H1 (cell line): ENCODE measurements at regions not wholly inside any gene's neighbourhood (a gene's known extent, or its start where the extent isn't known, plus 50 kb on each side); places are given as distances from the start of the nearest gene placed in this dataset.

ENCODE experiments used
- CTCF ChIA-PET: fragments of 300-600 bp; sonication (Branson Sonifier 250); formaldehyde crosslinking; loops from one replicate; lab custom pipeline; 2021; ENCODE audit not compliant: partially characterized antibody; lab: Charles Lee
- POLR2A ChIA-PET: fragments of 300-600 bp; sonication (Branson Sonifier 250); formaldehyde crosslinking; loops from one replicate; lab custom pipeline; 2021; ENCODE audit warnings: inconsistent platforms; ENCODE audit not compliant: partially characterized antibody; lab: Charles Lee
- DNase-seq, 2 experiments: peaks; one replicate each; pipeline versions ENCODE4 v3.0.0 to v3.0.0-alpha.2; 2010 to 2022; ENCODE audit warnings: low spot score in 2 of 2, low read depth in 1 of 2, mixed read lengths in 1 of 2
- FAIRE-seq: peaks from 2 replicates; lab custom pipeline; 2011; peaks lifted over from hg19 to GRCh38; lab: Jason Lieb, UNC
- H2AFZ ChIP-seq: 2 replicates; pipeline ENCODE4 v1.8.1; 2012; ENCODE audit warnings: low read length, inconsistent platforms
- H2AK5ac ChIP-seq: 2 replicates; pipeline ENCODE4 v1.6.1; 2013; ENCODE audit warnings: low read depth, low read length
- H2BK120ac ChIP-seq: replicated peaks from 2 replicates; pipeline ENCODE3; 2013; ENCODE audit warnings: low read depth, low read length, inconsistent platforms
- H2BK12ac ChIP-seq: 2 replicates; pipeline ENCODE4 v1.6.1; 2013; ENCODE audit warnings: low read depth, low read length
- H2BK15ac ChIP-seq: 2 replicates; pipeline ENCODE4 v1.6.1; 2013; ENCODE audit warnings: low read length
- H2BK20ac ChIP-seq: 2 replicates; pipeline ENCODE4 v1.6.1; 2013; ENCODE audit warnings: low read length
- H2BK5ac ChIP-seq: 2 replicates; pipeline ENCODE4 v1.6.1; 2013; ENCODE audit warnings: low read depth, low read length
- H3K14ac ChIP-seq: 2 replicates; pipeline ENCODE4 v1.6.1; 2013; ENCODE audit warnings: inconsistent platforms; ENCODE audit not compliant: insufficient read length
- H3K18ac ChIP-seq: 2 replicates; pipeline ENCODE4 v1.6.1; 2013; ENCODE audit warnings: low read length; ENCODE audit errors: extremely low read depth
- H3K23ac ChIP-seq: 2 replicates; pipeline ENCODE4 v1.6.1; 2013; ENCODE audit warnings: inconsistent platforms; ENCODE audit not compliant: insufficient read length
- H3K23me2 ChIP-seq: 2 replicates; pipeline ENCODE4 v1.6.1; 2013; ENCODE audit warnings: low read depth, low read length
- H3K27ac ChIP-seq: 2 replicates; pipeline ENCODE4 v1.6.1; 2011; ENCODE audit warnings: low read depth, low read length, inconsistent platforms
- H3K27me3 ChIP-seq, 4 experiments: replicated peaks in 1 of 4; 1 replicate in 1 of 4; 2 replicates in 3 of 4; pipeline versions ENCODE4 v1.6.1 to v1.8.1; 2011 to 2013; ENCODE audit warnings: low read length in 3 of 4, mild to moderate bottlenecking in 3 of 4, inconsistent platforms in 2 of 4, mixed read lengths in 2 of 4, moderate library complexity in 1 of 4; ENCODE audit not compliant: control insufficient read depth in 3 of 4, insufficient read depth in 3 of 4; ENCODE audit errors: extremely low read depth in 1 of 4
- H3K36me3 ChIP-seq, 4 experiments: 2 replicates each; pipeline versions ENCODE4 v1.6.1 to v1.8.1; 2011 to 2013; ENCODE audit warnings: mild to moderate bottlenecking in 4 of 4, low read length in 3 of 4, moderate library complexity in 2 of 4, control low read depth in 1 of 4, inconsistent platforms in 1 of 4; ENCODE audit not compliant: insufficient read depth in 4 of 4, control insufficient read depth in 2 of 4
- H3K4ac ChIP-seq: replicated peaks from 2 replicates; pipeline ENCODE3; 2013; ENCODE audit warnings: low read length, low read depth, mixed read lengths, inconsistent platforms; ENCODE audit not compliant: insufficient read length
- H3K4me1 ChIP-seq, 4 experiments: replicated peaks in 1 of 4; 1 replicate in 1 of 4; 2 replicates in 3 of 4; pipeline versions ENCODE4 v1.6.1 to v1.8.1; 2011 to 2013; ENCODE audit warnings: low read length in 3 of 4, inconsistent platforms in 2 of 4, mixed read lengths in 1 of 4; ENCODE audit not compliant: insufficient read depth in 4 of 4, control insufficient read depth in 3 of 4
- H3K4me2 ChIP-seq, 2 experiments: 2 replicates each; pipeline versions ENCODE4 v1.6.1 to v1.8.1; 2011 to 2013; ENCODE audit warnings: low read depth in 2 of 2, low read length in 2 of 2, control low read depth in 1 of 2, inconsistent platforms in 1 of 2, mild to moderate bottlenecking in 1 of 2; ENCODE audit not compliant: insufficient read depth in 1 of 2
- H3K4me3 ChIP-seq, 4 experiments: fragments of 200-600, 300-600 bp in 1 of 4; sonication (generic), shearing (Covaris generic), sonication (Bioruptor Twin) in 1 of 4; 2 replicates each; pipeline versions ENCODE4 v1.5.1 to v1.8.1; 2011 to 2016; ENCODE audit warnings: low read length in 4 of 4, low read depth in 3 of 4, control low read depth in 2 of 4, inconsistent platforms in 2 of 4, mild to moderate bottlenecking in 2 of 4, mixed read lengths in 1 of 4, moderate library complexity in 1 of 4; ENCODE audit not compliant: insufficient read depth in 2 of 4; ENCODE audit errors: extremely low read depth in 1 of 4
- H3K56ac ChIP-seq: replicated peaks from 2 replicates; pipeline ENCODE3; 2013; ENCODE audit warnings: low read depth, mild to moderate bottlenecking, mixed read lengths, low read length, inconsistent platforms; ENCODE audit not compliant: insufficient read length
- H3K79me1 ChIP-seq: 2 replicates; pipeline ENCODE4 v1.6.1; 2013; ENCODE audit warnings: low read depth, low read length, control low read depth
- H3K79me2 ChIP-seq, 2 experiments: 2 replicates each; pipeline versions ENCODE4 v1.6.1 to v1.8.1; 2012 to 2013; ENCODE audit warnings: low read length in 2 of 2, mild to moderate bottlenecking in 2 of 2, inconsistent platforms in 1 of 2; ENCODE audit not compliant: insufficient read depth in 2 of 2, control insufficient read depth in 1 of 2
- H3K9ac ChIP-seq, 4 experiments: replicated peaks in 1 of 4; 1 replicate in 1 of 4; 2 replicates in 3 of 4; pipeline versions ENCODE4 v1.6.1 to v1.8.1; 2011 to 2013; ENCODE audit warnings: low read depth in 3 of 4, low read length in 3 of 4, control low read depth in 2 of 4, mild to moderate bottlenecking in 2 of 4, moderate library complexity in 2 of 4, inconsistent platforms in 1 of 4; ENCODE audit errors: extremely low read depth in 1 of 4
- H3K9me3 ChIP-seq, 2 experiments: 2 replicates each; pipeline versions ENCODE4 v1.6.1 to v1.8.1; 2012 to 2013; ENCODE audit warnings: mild to moderate bottlenecking in 2 of 2, moderate library complexity in 2 of 2, control low read depth in 1 of 2, inconsistent platforms in 1 of 2, low read depth in 1 of 2, low read length in 1 of 2, mixed read lengths in 1 of 2; ENCODE audit not compliant: insufficient read depth in 2 of 2
- H4K20me1 ChIP-seq, 2 experiments: replicated peaks in 1 of 2; 2 replicates each; pipeline versions ENCODE3 to v1.8.1; 2011 to 2013; ENCODE audit warnings: inconsistent platforms in 2 of 2, low read length in 2 of 2, mild to moderate bottlenecking in 1 of 2; ENCODE audit not compliant: insufficient read depth in 2 of 2, control insufficient read depth in 1 of 2
- H4K5ac ChIP-seq: 2 replicates; pipeline ENCODE4 v1.6.1; 2013; ENCODE audit warnings: low read length, low read depth, mixed read lengths, inconsistent platforms; ENCODE audit not compliant: insufficient read length
- H4K8ac ChIP-seq: 2 replicates; pipeline ENCODE4 v1.8.0; 2013; ENCODE audit warnings: mild to moderate bottlenecking, moderate library complexity, low read length, inconsistent platforms; ENCODE audit not compliant: insufficient read depth; ENCODE audit errors: extremely low read depth
- H4K91ac ChIP-seq: replicated peaks from 2 replicates; pipeline ENCODE3; 2013; ENCODE audit warnings: low read length, mixed read lengths, inconsistent platforms; ENCODE audit not compliant: insufficient read length
- BACH1 ChIP-seq: IDR thresholded peaks from 2 replicates; pipeline ENCODE4 v1.6.1; 2012; ENCODE audit warnings: low read length, improper control_type of control experiment
- BCL11A ChIP-seq, 2 experiments: IDR thresholded peaks; one replicate each; pipeline ENCODE4 v1.6.1; 2011; ENCODE audit warnings: low read depth in 2 of 2, low read length in 2 of 2, mild to moderate bottlenecking in 2 of 2
- BRCA1 ChIP-seq: IDR thresholded peaks from 2 replicates; pipeline ENCODE4 v1.6.1; 2012; ENCODE audit warnings: low read depth, low read length, improper control_type of control experiment
- CEBPB ChIP-seq: IDR thresholded peaks from 2 replicates; pipeline ENCODE4 v1.6.1; 2012; ENCODE audit warnings: low read depth, low read length
- CREB1 ChIP-seq: IDR thresholded peaks from 2 replicates; pipeline ENCODE4 v1.6.1; 2012; ENCODE audit warnings: inconsistent platforms
- EP300 ChIP-seq, 2 experiments: IDR thresholded peaks; 1 replicate in 1 of 2; 2 replicates in 1 of 2; pipeline ENCODE4 v1.6.1; 2011 to 2012; ENCODE audit warnings: low read depth in 2 of 2, low read length in 2 of 2, mild to moderate bottlenecking in 2 of 2, borderline replicate concordance in 1 of 2, inconsistent platforms in 1 of 2, moderate library complexity in 1 of 2
- EZH2 ChIP-seq: fragments of 200-600 bp; sonication (generic); IDR thresholded peaks from 2 replicates; pipeline ENCODE4 v1.7.1; 2012; ENCODE audit warnings: low read depth, mild to moderate bottlenecking, moderate library complexity, low read length, inconsistent platforms; ENCODE audit not compliant: severe bottlenecking
- GABPA ChIP-seq: IDR thresholded peaks from 2 replicates; pipeline ENCODE4 v1.6.1; 2011; ENCODE audit warnings: mild to moderate bottlenecking, low read length, moderate library complexity, borderline replicate concordance; ENCODE audit not compliant: insufficient read depth
- JUND ChIP-seq: IDR thresholded peaks from 2 replicates; pipeline ENCODE4 v1.6.1; 2011; ENCODE audit warnings: mild to moderate bottlenecking, improper control_type of control experiment, low read length
- MAFK ChIP-seq: IDR thresholded peaks from 2 replicates; pipeline ENCODE4 v1.6.1; 2012; ENCODE audit warnings: low read depth, mild to moderate bottlenecking, improper control_type of control experiment, low read length
- RAD21 ChIP-seq, 2 experiments: IDR thresholded peaks in 1 of 2; conservative IDR thresholded peaks in 1 of 2; 2 replicates each; pipeline ENCODE4 v1.6.1; 2011; ENCODE audit warnings: low read depth in 2 of 2, low read length in 2 of 2, improper control_type of control experiment in 1 of 2, inconsistent platforms in 1 of 2, mild to moderate bottlenecking in 1 of 2, moderate library complexity in 1 of 2
- RFX5 ChIP-seq: IDR thresholded peaks from 2 replicates; pipeline ENCODE4 v1.6.1; 2011; ENCODE audit warnings: low read depth, low read length, improper control_type of control experiment, borderline replicate concordance
- SP2 ChIP-seq: IDR thresholded peaks from 2 replicates; pipeline ENCODE4 v1.6.1; 2012; ENCODE audit warnings: mild to moderate bottlenecking, low read length, inconsistent platforms
- TAF1 ChIP-seq: IDR thresholded peaks from 2 replicates; pipeline ENCODE4 v1.6.1; 2011; ENCODE audit warnings: mild to moderate bottlenecking, low read depth, low read length
- TBP ChIP-seq: IDR thresholded peaks from 2 replicates; pipeline ENCODE4 v1.6.1; 2011; ENCODE audit warnings: low read depth, low read length, improper control_type of control experiment
- ZNF274 ChIP-seq: IDR thresholded peaks from 2 replicates; pipeline ENCODE4 v1.7.0; 2012; ENCODE audit warnings: low read length, borderline replicate concordance; ENCODE audit errors: extremely low read depth
- WGBS, 2 experiments: shearing (Covaris generic) in 1 of 2; methylation state at CpG; one replicate each; pipeline versions ENCODE4 v1.1.6 to v1.1.7; 2013 to 2015; ENCODE audit warnings: low lambda C conversion rate in 2 of 2, mixed read lengths in 2 of 2, inconsistent platforms in 1 of 2, low coverage in 1 of 2, missing lambda C conversion rate in 1 of 2; ENCODE audit not compliant: insufficient replicate concordance in 2 of 2, insufficient coverage in 1 of 2, insufficient read length in 1 of 2; ENCODE audit errors: extremely low coverage in 1 of 2, missing lambda C conversion rate in 1 of 2; 5-methylcytosine and 5-hydroxymethylcytosine counted together

DNA sequence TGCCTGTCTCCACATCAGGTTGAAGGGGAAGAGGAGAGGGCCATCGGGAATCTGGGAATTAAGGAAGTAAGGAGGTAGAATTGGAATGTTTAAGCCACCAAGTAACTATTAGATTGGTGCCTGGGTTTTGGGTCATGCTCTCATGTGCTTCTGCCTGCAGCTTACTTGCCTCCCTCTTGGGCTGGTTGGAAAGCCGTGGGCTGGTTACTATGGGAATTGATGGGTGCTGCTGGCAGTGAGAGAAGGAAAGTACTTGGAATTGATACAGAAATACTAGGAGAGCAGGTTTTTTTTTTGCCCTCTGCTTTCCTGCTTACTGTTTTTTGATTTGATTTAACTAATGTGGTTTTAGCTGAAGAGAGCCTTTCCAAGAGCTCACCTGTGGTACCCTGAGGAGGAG is 493.5 kb upstream of the RGS6 start:
- H2AFZ ChIP-seq = no peak overlapping the region
- H2BK12ac ChIP-seq = no peak overlapping the region
- H3K27ac ChIP-seq = no peak overlapping the region
- WGBS, 2 experiments = 46% methylated on average over 2 of the region's 2 CpGs; no CpG with 5 or more reads in 1 of the 2 experiments
- H3K4me3 ChIP-seq = no peak overlapping the region
- no peak overlapping the region for H2BK5ac ChIP-seq
- no peak overlapping the region for H3K9ac ChIP-seq
- H4K20me1 ChIP-seq = no peaks in the 10 kb centered on the region
- H3K4ac ChIP-seq = no peak overlapping the region
- H3K9me3 ChIP-seq = no peaks in the 10 kb centered on the region
- H3K27me3 ChIP-seq = no peaks in the 10 kb centered on the region
- no peak overlapping the region for H2BK120ac ChIP-seq
- FAIRE-seq = no peak
- H2BK20ac ChIP-seq = no peak overlapping the region
- H3K4me2 ChIP-seq = no peak overlapping the region
- no peak overlapping the region for H3K14ac ChIP-seq
- no peak overlapping the region for H4K8ac ChIP-seq
- H3K79me2 ChIP-seq = peaks cover 0 to 54% of the 10 kb centered on the region in 2 experiments; a peak in 2 of 4 replicates
- H3K23me2 ChIP-seq = no peaks in the 10 kb centered on the region
- H3K56ac ChIP-seq = no peak overlapping the region
- H4K91ac ChIP-seq = no peak overlapping the region
- ChIA-PET POLR2A (no interaction called here), CTCF (interaction anchor here (1.3 kb wide), 1 partner anchor 28 kb away, joined by 3 read pairs; no protein-coding TSS in a partner anchor)
- no peak overlapping the region for H3K23ac ChIP-seq
- no peak for DNase-seq
- H3K36me3 ChIP-seq = no peaks in the 10 kb centered on the region
- H4K5ac ChIP-seq = no peak overlapping the region
- peaks cover 0 to 5% (median 3%) of the 10 kb centered on the region in 4 experiments; a peak in 4 of 7 replicates for H3K4me1 ChIP-seq
- H2AK5ac ChIP-seq = no peak overlapping the region
- H3K18ac ChIP-seq = no peak overlapping the region
- no peak overlapping the region for H2BK15ac ChIP-seq
- no peaks in the 10 kb centered on the region; the same call in 1 of the 2 replicates for H3K79me1 ChIP-seq
- TF ChIP-seq GABPA = no peak
- TF ChIP-seq TAF1 = no peak
- no peak for TF ChIP-seq BCL11A (IDR thresholded peaks at IDR 0.05; ENCODE audit: low read depth in 2 of 2, low read length in 2 of 2)
- TF ChIP-seq CREB1 = no peak
- no peak for TF ChIP-seq RAD21 (IDR thresholded peaks at IDR 0.05 in 1 of 2, conservative IDR thresholded peaks at IDR 0.05 in 1 of 2; ENCODE audit: low read depth in 2 of 2, low read length in 2 of 2)
- no peak for TF ChIP-seq EZH2
- no peak for TF ChIP-seq JUND
- no peak for TF ChIP-seq MAFK
- TF ChIP-seq TBP = no peak
- TF ChIP-seq BACH1 = no peak
- TF ChIP-seq BRCA1 = no peak
- no peak for TF ChIP-seq RFX5
- TF ChIP-seq ZNF274 = no peak
- no peak for TF ChIP-seq SP2
- TF ChIP-seq CEBPB = no peak
- TF ChIP-seq EP300 (IDR thresholded peaks at IDR 0.05; ENCODE audit: borderline replicate concordance in 1 of 2, low read depth in 2 of 2, low read length in 2 of 2) = no peak
